GM18868 (cell line): ENCODE measurements at regions not wholly inside any gene's neighbourhood (a gene's known extent, or its start where the extent isn't known, plus 50 kb on each side); places are given as distances from the start of the nearest gene placed in this dataset.
A peak's percentile ranks its signal among the peaks of the same experiment; 100 is the strongest.

Experiments
- ATAC-seq: cut with Tn5 transposase; IDR thresholded peaks from one replicate; pipeline ENCODE4 v1.9.1; 2021; ENCODE audit warnings: mild to moderate bottlenecking, moderate library complexity; ENCODE audit not compliant: unreplicated experiment

- no peak for ATAC-seq
Observed at GRCh38 chr2:38174131-38174530, 98.2 kb upstream of the CYP1B1 start.

- ATAC-seq, result no peak
Observed at GRCh38 chr2:38173683-38174082, 97.7 kb upstream of the CYP1B1 start.

DNA sequence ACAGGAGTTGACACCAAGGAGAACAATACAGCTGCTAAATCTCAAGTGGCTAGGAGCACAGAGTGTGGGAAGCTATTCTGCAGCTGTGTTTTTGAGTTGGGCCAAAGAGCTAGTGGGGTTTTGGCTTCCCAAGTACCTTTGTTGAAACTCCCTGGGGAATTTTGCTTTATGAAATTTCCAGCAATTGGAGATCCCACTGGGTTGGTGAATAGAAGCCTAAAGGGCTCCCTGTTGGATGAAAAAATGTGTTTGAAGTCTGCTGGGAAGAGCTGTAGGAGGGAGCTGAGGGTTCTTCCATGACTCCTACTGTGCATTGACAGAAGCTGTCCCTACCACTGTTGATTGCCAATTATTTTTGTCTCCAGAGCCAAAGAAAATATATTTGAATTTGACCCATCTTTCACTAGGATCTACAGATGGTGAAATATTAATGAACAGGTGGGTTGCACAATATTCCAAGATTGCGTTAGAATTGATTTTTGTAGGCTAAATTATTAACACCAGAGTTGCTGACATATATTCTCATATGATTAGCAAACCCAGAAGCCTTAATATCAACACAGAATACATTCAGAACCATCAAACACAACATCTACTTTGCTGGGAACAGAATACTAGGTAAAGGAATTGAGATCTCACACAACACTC, 95.4 kb upstream of the CYP1B1 start:
- no peak for ATAC-seq

GRCh38 chr2:38170733-38171132, 94.8 kb upstream of the CYP1B1 start:
- ATAC-seq, result no peak

DNA sequence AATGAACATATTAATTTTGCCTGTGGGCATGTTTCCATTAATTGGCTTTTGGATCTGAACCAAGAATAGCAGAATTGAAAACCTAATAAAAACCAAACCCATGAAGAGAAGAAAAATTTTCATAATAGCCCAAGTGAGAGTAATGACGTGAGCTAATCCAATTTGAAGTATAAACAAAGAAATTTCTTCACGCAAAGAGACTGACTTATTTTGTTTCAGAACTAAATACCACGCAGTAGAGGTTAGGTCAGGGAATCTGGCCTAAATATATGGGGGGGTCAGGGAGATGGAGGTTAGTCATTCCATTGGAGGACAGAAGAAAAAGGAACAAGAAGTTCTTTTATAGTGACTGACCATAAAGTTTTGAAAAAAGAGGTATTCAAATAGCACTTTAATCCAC, 94.1 kb upstream of the CYP1B1 start:
- ATAC-seq, result no peak

DNA sequence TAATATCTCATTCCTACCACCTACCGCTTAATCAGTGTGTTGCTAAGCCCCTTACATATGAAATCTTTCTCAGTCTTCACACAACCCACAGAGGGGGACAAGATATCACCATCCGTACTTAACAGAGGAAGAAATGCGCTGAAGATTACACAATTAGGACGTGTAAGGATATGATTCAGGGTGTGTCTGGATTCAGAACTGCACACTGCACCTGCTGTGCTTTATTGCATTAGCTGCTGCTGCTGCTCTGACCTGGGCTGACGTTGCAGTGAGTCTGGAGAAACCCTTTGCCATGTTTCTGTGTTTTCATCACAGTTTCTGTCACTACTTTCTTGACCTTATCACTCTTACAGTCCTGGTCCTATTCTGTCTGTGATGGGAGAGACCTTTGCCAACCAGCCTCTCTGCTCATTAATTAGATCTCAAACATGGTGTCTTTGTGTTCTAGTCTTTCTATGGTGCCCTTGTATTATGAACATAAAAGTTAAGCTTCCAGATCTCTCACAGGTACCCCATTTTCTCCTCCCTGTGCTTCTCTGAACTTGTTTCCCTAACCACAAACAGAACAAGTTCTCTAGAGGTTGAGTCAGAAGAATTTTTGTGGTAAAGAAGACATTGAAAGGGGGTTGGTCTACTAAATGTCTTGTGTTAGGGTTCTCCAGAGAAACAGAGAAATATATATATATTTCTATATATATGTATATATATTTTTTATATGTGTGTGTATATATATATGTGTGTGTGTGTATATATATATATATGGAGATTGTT, 92.9 kb upstream of the CYP1B1 start:
- ATAC-seq, result no peak

- ATAC-seq, result no peak
Observed at GRCh38 chr2:38167968-38168350, 92.0 kb upstream of the CYP1B1 start.

- ATAC-seq, result no peak
Observed at GRCh38 chr2:38165698-38166097, 89.7 kb upstream of the CYP1B1 start.

DNA sequence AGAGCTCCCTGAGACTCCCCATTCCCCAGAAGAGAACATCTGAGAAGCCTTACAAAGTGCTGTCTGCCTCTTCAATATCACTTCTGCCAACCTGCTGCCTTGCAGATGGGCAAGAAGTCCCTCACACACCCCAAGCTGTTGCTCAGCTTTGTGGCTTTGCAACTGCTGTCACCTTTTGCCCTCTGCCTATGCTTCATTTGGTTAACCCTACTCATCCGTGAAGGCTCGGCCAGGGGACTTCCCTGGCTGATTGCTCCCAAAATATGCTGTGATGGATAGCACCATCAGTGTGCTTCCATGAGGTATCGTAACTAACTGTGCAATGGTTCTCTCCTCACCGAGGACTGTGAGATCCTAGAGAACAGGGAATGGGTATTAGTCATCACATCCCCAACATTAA, 88.9 kb upstream of the CYP1B1 start:
- ATAC-seq, result peak; percentile 67

- no peak for ATAC-seq
Observed at GRCh38 chr2:38163579-38163978, 87.6 kb upstream of the CYP1B1 start.

DNA sequence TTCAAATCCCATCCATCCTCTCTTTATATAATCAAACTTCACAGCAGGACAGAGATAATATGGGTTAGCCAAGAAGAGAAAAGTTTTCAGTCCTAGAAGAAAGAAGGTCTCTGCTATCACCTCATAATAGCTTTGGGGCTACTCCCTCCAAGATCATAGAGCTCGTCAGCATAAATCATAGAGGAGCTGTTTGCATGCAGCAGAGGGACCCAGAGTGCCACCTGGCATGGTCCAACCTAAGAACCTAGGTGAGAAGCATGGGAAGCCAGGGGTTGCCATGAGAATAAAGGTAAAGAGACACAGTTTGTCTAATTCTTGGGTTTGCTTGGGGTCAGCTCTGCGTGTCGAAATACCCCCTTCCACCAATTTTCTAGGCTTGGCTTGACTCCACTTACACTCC, 87.1 kb upstream of the CYP1B1 start:
- no peak for ATAC-seq

GRCh38 chr2:38160516-38160915, 84.6 kb upstream of the CYP1B1 start:
- ATAC-seq, result no peak

DNA sequence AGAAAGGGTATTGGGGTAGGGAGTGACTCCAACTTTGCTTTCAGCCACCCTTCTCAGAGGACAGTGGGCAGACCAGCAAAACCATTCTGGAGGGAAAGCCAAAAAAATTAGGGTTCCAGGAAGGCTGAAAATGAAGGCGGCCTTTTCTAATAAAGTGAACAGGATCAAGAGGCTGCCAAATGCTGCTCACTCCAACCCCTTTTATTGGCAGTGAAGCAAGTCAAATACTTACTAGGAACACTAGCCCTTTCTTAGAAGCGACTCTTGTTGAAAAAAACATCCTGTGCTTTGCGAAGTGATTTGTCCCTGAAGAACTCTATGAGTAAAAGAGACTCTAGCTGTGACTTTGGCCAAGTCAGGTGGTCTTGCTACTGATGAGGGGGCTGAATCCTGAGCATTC, 83.6 kb upstream of the CYP1B1 start:
- ATAC-seq, result no peak

DNA sequence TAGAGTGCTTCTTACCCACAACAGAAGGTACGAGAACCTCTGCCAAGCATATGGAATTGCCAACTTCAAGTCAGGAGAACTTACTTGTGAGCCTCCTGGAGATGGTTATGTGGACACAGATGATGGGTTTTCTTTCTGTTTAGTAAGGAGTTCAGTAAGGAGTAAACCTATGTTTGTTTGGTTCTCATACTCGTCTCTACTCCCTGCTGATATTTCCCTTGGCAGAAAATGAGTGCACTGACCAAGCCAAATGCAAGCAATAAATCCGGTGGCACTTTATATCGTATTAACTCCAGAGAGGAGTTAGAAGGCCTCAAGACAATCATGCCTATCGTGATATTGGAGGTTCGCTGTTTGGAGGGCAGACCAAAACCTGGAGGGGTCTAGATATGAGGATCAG, 83.2 kb upstream of the CYP1B1 start:
- ATAC-seq, result no peak

- ATAC-seq, result no peak
Observed at GRCh38 chr2:38158378-38159118, 82.6 kb upstream of the CYP1B1 start.

DNA sequence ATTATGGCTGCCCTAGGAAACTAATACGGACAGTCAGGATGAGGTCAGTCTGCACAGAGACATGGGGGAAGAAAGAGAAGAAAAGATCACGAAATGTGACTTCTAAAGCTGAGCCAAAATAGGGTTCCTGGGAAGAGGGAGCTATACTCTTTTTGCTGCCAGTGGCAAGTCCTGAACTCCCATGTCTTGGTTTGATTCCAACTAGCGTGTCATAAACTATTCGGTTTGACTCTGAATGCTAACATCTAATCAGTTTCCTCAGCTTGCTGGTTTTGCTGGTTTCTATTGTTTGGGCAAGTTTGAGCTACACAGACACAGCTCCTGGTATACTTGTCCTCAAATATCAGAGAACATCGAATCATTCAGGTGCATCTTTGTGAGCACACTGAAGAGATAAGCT, 80.5 kb upstream of the CYP1B1 start:
- ATAC-seq, result no peak

- ATAC-seq, result no peak
Observed at GRCh38 chr2:38155015-38155414, 79.1 kb upstream of the CYP1B1 start.

DNA sequence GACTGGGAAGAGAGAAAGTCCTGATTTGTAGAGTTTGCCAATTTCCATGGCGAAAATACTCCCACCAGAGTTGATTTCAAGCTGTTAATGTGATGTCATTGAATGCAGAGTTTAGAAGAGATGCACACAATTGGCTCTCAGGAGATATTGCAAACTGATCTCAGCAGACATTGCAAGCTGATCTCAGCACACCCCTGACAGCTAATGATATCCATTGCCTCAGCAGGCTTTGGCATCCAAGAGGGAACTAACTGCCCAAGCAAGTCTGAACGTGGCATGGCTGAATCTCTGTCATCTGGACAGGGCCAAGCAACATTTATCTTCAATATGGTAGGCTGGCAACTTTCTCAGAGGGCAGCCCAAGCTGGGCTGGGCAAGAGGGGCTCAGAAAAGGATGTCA, 78.4 kb upstream of the CYP1B1 start:
- ATAC-seq, result no peak

- ATAC-seq, result no peak
Observed at GRCh38 chr2:38153476-38154135, 77.7 kb upstream of the CYP1B1 start.

- no peak for ATAC-seq
Observed at GRCh38 chr2:38152913-38153312, 77.0 kb upstream of the CYP1B1 start.

DNA sequence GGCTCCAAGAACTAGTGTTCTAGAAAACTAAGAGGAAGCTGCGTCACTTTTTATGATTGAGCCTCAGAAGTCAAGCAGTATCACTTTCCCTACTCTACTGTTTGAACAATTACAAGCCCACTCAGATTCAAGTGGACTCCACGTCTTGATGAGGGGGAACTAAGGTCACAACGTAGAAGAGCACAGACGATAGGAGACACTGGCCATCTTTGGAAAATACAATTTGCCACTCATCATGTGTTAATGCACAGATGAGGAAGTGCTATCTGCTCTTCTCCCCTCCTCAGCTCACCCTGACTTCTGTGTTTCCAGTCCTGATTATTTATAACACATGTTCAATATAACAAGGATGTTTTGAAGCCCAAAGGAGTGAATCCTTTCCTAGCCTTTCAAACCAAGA, 76.1 kb upstream of the CYP1B1 start:
- no peak for ATAC-seq

DNA sequence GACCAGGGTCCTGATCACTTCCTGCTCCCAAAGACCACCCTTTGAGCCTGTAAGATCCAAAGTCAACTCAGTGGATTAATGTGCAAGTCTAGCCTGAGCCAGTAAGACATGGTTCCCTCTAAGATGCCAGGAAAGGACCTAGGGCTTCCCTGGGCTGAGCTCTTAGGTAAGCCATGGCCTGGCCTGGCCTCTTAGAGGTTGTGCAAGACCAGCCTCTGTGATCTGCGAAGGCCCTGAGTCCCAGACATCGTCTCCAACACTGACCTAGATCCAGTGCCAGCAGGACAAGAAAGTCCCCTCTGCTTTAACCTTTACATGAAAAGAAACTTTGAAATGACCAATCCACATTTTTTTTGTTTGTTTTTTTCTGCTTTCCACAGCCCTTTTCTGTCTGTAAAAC, 73.6 kb upstream of the CYP1B1 start:
- no peak for ATAC-seq
